GM21526 (cell line): ENCODE measurements at regions not wholly inside any gene's neighbourhood (a gene's known extent, or its start where the extent isn't known, plus 50 kb on each side); places are given as distances from the start of the nearest gene placed in this dataset.

Experiments
- ATAC-seq: cut with Tn5 transposase; IDR thresholded peaks from one replicate; pipeline ENCODE4 v1.9.1; 2021; ENCODE audit warnings: moderate library complexity; ENCODE audit not compliant: unreplicated experiment, low FRiP score

DNA sequence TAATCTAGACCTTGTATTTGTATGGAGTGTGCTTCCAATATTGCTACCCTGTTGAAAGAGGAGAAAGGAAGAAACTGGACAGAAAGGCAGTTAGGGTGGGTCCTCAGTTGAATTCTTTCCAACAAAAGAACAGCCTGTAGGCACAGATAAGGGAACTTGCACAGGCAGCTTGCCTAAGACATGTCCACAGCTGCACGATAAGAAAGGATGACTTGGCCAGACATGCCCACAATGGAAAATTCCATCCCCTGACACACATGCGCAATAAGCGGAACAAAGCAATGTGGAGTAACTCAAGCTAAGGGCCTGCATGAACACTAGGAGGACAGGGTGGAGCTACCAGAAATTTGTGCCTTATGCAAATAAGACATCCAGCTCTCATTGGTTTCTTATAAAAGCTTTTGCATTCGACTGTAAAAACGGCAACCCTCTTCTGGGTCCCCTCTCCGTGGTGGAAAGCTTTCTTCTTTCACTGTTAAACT is 1084.7 kb upstream of the NXPH2 start:
- no peak for ATAC-seq

GRCh38 chr2:139854769-139855483 is 1074.7 kb upstream of the NXPH2 start:
- no peak for ATAC-seq

- no peak for ATAC-seq
Observed at GRCh38 chr2:139850254-139850890, 1070.2 kb upstream of the NXPH2 start.

DNA sequence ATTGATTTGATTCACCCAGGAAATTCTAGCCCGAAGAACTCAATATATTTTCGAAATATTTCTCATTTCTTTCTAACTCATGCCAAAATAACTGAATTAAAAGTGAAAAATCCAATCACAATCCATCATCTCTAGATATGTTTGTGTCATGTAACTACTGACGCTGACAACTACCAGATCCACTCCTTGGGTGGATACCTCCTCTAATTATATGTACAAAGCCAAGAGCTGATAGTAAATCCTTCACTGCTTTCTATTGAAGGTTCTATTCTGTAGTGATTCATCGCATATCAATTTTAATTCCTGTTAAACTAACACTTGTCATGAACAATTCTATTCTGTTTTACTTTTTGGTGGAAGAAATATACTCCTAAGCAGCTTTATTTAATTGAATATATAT is 1056.6 kb upstream of the NXPH2 start:
- no peak for ATAC-seq

- ATAC-seq = no peak
Observed at GRCh38 chr2:139835101-139835500, 1054.9 kb upstream of the NXPH2 start.

DNA sequence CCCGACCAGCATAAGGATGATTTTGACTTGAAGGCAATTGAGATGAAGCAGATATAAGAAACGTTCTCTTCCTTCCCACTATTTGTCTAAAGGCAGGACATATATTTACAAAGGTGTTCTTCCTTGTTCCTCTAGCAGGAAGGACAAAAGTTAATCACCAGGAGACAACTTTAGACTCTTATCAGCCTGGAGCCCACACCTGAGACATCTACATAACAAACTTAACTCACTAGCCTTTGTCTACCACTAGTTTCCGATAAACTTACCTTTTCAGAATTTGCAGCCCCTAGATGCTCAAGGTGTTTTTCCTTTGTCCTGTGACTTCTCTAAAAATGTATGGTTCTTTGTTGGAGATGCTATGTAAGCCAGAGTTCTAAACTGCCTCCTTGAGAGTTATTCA is 1047.8 kb upstream of the NXPH2 start:
- ATAC-seq = no peak

DNA sequence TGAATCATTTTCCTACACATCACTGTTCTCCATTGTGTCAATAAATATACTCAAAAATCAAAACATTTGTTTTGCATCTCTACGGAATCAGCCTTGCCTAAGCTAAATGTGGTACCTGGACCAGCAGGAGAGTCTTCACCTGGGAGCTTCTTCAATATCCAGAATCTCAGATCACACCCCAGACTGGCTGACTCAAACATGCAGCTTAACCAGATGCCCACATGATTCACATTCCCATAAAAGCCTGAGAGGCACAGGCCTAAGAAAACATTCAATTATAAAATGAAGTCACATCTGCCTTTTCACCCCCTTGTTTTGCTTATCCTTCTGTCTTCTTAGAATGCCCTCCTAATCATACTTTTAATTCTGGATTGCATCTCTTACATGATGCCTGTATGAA is 1045.5 kb upstream of the NXPH2 start:
- ATAC-seq = no peak

GRCh38 chr2:139819273-139819796 is 1039.1 kb upstream of the NXPH2 start:
- no peak for ATAC-seq

GRCh38 chr2:139814458-139814857 is 1034.3 kb upstream of the NXPH2 start:
- ATAC-seq = no peak

DNA sequence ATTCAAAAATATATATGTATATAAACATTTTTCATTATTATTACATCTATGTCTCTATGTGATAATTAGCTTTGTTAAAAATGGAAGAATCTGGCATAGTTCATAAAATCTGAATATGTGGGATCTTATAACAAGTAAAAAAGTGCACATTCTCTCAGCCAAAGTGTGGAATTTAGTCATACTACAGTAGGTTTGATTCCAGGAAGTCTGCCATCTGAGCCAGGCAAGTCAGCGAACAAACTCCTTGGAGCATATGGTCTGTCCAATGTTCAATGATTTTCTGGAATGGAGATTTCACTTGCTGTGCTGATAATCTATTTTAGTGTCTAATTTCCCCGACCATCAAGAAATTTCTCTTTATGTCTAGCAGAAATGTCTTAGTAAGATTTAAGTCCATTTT is 1033.2 kb upstream of the NXPH2 start:
- no peak for ATAC-seq

DNA sequence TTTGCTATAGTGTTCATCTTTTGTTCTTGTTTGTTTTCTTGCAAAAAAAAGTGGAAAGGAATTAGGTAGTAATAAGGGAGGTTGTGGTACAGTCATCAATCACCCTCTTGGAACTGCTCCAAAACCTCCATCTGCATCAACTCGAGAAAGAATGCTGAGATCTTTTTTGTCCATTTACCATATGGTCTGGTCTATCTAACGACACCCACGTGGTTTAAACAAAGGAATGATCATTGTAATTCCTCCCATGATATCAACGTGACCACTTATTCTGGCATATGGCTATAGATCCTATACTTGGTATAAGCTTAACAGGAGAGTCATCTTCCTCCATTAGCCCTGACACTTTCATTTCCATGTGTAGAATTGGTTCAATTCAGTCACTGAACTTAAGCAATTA is 1025.3 kb upstream of the NXPH2 start:
- no peak for ATAC-seq

DNA sequence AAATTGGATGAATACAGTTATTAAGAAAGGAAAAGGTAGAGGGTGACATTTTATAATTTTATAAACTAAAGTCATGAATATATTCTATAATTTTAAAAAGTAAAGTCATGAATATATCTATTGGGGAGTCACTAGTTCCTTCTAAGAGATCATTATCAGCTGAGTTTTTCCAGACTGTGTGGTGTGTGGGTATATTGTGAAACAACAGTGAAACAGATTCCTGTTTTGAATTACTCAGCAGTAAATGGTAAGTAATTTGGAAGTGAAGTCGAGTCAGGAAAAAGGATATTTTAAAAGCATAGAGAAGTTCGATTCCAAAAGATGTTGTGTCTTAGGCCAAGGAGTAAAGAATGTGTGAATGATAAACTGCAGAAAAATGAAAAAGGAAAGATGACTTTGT is 1018.2 kb upstream of the NXPH2 start:
- ATAC-seq = no peak

- no peak for ATAC-seq
Observed at GRCh38 chr2:139790807-139791752, 1010.9 kb upstream of the NXPH2 start.

DNA sequence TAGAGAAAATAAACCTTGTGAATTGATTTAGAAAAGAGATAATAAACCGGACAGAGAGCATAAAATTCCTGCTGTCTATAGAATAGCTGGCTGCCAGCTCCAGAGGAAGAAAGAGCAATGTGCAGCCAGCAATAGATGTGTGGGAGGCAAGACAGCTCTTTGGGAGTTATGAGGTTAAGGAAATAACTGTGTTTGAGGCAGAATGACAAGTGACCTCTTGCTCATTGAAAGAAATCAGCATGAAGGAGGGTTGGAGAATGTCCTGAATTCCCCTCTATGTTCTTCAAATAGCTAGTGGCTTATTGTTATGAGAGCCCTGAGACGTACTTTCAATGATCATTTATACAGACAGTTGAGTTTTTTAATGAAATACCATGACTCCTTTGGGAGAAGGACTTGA is 1009.9 kb upstream of the NXPH2 start:
- no peak for ATAC-seq

DNA sequence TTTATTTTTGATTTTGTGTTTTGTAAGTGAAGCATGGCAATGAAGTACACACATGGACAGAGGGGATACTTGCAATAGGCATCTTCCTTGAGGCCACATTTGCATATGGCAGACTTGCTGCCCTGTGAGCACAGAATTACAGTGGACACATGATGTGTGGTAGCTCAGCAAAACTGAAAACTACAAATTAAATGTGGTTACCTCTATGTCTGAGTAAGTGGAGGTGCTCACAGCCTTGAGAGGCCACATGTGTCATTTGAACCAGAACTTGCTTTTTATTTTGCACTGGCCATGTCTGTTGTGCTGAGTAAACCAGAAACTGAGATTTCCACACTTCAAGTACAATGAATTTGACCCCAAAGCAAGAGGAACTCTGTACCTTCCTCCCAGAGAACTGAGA is 998.5 kb upstream of the NXPH2 start:
- no peak for ATAC-seq

- no peak for ATAC-seq
Observed at GRCh38 chr2:139773720-139774277, 993.6 kb upstream of the NXPH2 start.

DNA sequence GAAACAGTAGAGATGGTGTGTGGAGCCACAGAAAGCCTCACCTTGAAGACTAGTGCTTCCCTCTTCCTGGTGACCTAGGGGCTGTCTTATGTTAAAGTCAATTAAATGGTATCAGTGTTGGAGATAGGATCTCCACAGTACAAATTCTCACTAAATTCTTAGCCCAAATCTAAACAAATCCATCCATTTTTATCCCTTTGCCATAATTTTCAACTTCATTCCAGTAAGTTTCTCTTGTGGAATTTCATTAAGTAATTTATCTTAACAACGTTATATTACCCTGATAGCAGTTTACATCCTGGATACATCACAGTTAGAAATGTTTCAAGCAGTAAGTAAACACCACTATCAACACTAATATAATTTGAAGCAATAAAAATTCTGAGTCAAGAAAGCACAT is 989.4 kb upstream of the NXPH2 start:
- no peak for ATAC-seq

- no peak for ATAC-seq
Observed at GRCh38 chr2:139763705-139764104, 983.5 kb upstream of the NXPH2 start.

- no peak for ATAC-seq
Observed at GRCh38 chr2:139759000-139759505, 978.9 kb upstream of the NXPH2 start.

GRCh38 chr2:139746901-139747300 is 966.7 kb upstream of the NXPH2 start:
- no peak for ATAC-seq
